ENCODE measurements at regions not wholly inside any gene's neighbourhood (a gene's known extent, or its start where the extent isn't known, plus 50 kb on each side); places are given as distances from the start of the nearest gene placed in this dataset.

- no peak for DNase-seq (ENCODE audit: extremely low spot score)
- CTCF ChIA-PET = no interaction called here
- POLR2A ChIA-PET = no interaction called here
- no peak for TF ChIP-seq CTCF (IDR thresholded peaks at IDR 0.05; ENCODE audit: control extremely low read depth, extremely low read depth, low read depth, missing control alignments)
These were observed 165.9 kb upstream of the TNRC6C start for GRCh38 chr17:77792626-77793025.

GRCh38 chr17:77793146-77793970 lies 165.1 kb upstream of the TNRC6C start:
- POLR2A ChIA-PET = no interaction called here
- CTCF ChIA-PET = no interaction called here
- no peak for TF ChIP-seq CTCF (IDR thresholded peaks at IDR 0.05; ENCODE audit: control extremely low read depth, extremely low read depth, low read depth, missing control alignments)
- DNase-seq (ENCODE audit: extremely low spot score) = no peak

- POLR2A ChIA-PET = no interaction called here
- DNase-seq (ENCODE audit: extremely low spot score) = no peak
- CTCF ChIA-PET = no interaction called here
- TF ChIP-seq CTCF (IDR thresholded peaks at IDR 0.05; ENCODE audit: control extremely low read depth, extremely low read depth, low read depth, missing control alignments) = no peak
These were observed 164.6 kb upstream of the TNRC6C start for GRCh38 chr17:77793971-77794235.

GRCh38 chr17:77794846-77795245 lies 163.7 kb upstream of the TNRC6C start:
- no peak for DNase-seq (ENCODE audit: extremely low spot score)
- CTCF ChIA-PET = no interaction called here
- POLR2A ChIA-PET = no interaction called here
- no peak for TF ChIP-seq CTCF (IDR thresholded peaks at IDR 0.05; ENCODE audit: control extremely low read depth, extremely low read depth, low read depth, missing control alignments)

GRCh38 chr17:77795685-77796084 lies 162.8 kb upstream of the TNRC6C start:
- no peak for DNase-seq (ENCODE audit: extremely low spot score)
- no peak for TF ChIP-seq CTCF (IDR thresholded peaks at IDR 0.05; ENCODE audit: control extremely low read depth, extremely low read depth, low read depth, missing control alignments)
- ChIA-PET CTCF (no interaction called here), POLR2A (no interaction called here)

GRCh38 chr17:77796176-77796860 lies 162.2 kb upstream of the TNRC6C start:
- POLR2A ChIA-PET = no interaction called here
- no peak for DNase-seq (ENCODE audit: extremely low spot score)

More at GRCh38 chr17:77796176-77796860, 162.2 kb upstream of the TNRC6C start:
- CTCF ChIA-PET = no interaction called here
- no peak for TF ChIP-seq CTCF (IDR thresholded peaks at IDR 0.05; ENCODE audit: control extremely low read depth, extremely low read depth, low read depth, missing control alignments)
